ENCODE measurements at regions not wholly inside any gene's neighbourhood (a gene's known extent, or its start where the extent isn't known, plus 50 kb on each side); places are given as distances from the start of the nearest gene placed in this dataset.

- Histone ChIP-seq H3K4me1 (no peaks in the 10 kb centered on the region), H3K27me3 (no peaks in the 10 kb centered on the region), H3K4me3 (no peak overlapping the region), H3K36me3 (no peaks in the 10 kb centered on the region), H3K27ac (replicated peaks in 1 of 4) (no peak overlapping the region), H3K9me3 (no peaks in the 10 kb centered on the region)
- 50% methylated on average over 9 of the region's 9 CpGs for WGBS
- TF ChIP-seq POLR2AphosphoS5 (IDR thresholded peaks at IDR 0.05) (no peak), POLR2A (IDR thresholded peaks at IDR 0.05; ENCODE audit: low read depth) (no peak), EP300 (IDR thresholded peaks at IDR 0.05) (no peak)
- TF ChIP-seq, protein P1, sequence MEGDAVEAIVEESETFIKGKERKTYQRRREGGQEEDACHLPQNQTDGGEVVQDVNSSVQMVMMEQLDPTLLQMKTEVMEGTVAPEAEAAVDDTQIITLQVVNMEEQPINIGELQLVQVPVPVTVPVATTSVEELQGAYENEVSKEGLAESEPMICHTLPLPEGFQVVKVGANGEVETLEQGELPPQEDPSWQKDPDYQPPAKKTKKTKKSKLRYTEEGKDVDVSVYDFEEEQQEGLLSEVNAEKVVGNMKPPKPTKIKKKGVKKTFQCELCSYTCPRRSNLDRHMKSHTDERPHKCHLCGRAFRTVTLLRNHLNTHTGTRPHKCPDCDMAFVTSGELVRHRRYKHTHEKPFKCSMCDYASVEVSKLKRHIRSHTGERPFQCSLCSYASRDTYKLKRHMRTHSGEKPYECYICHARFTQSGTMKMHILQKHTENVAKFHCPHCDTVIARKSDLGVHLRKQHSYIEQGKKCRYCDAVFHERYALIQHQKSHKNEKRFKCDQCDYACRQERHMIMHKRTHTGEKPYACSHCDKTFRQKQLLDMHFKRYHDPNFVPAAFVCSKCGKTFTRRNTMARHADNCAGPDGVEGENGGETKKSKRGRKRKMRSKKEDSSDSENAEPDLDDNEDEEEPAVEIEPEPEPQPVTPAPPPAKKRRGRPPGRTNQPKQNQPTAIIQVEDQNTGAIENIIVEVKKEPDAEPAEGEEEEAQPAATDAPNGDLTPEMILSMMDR (IDR thresholded peaks at IDR 0.05) = no peak
- intact Hi-C loops (cut with DNase I) = no loop called here
- DNase-seq (ENCODE audit: extremely low spot score) = no peak
These were observed 224.5 kb downstream of the EFNB2 start for GRCh38 chr13:106311004-106311403.

DNA sequence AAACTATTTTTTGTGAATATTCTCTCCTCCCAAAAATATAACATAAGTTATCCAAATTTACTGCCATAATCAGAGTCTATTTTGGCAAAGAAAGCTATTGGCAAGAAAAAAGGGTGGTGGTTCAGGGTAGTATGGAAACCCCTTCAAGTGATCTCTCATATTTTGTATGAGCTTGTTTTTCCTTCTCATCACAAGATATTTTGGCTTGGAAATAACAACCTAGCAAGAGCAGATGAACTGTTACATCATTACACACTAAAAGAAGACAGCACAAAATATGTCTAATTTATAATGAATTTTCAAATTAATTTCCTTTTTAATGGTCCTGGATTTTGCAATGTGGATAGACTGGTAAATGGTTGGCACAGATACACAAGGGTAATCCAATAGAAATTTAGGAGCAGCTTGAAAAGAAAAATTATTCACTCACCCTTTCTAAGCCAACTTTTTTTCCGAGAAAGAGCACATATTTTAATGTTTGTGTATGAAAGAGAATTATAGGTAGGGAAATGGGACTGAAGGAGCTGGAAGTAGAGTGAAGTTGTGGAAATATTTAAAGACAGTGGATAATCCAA, 225.1 kb downstream of the EFNB2 start:
- no peak for TF ChIP-seq POLR2A (IDR thresholded peaks at IDR 0.05; ENCODE audit: low read depth)
- TF ChIP-seq EP300 (IDR thresholded peaks at IDR 0.05) = no peak
- no peak for TF ChIP-seq POLR2AphosphoS5 (IDR thresholded peaks at IDR 0.05)
- TF ChIP-seq, protein P1 (IDR thresholded peaks at IDR 0.05) = no peak
- intact Hi-C loops (cut with DNase I) = no loop called here
- 79% methylated on average over 1 of the region's 1 CpG for WGBS
- no peak for DNase-seq (ENCODE audit: extremely low spot score)
- Histone ChIP-seq H3K9me3 (no peaks in the 10 kb centered on the region), H3K4me3 (no peak overlapping the region), H3K27me3 (no peaks in the 10 kb centered on the region), H3K27ac (replicated peaks in 1 of 4) (no peak overlapping the region), H3K4me1 (no peaks in the 10 kb centered on the region), H3K36me3 (no peaks in the 10 kb centered on the region)

GRCh38 chr13:106306748-106307277, 228.6 kb downstream of the EFNB2 start:
- Histone ChIP-seq H3K36me3 (no peaks in the 10 kb centered on the region), H3K27ac (replicated peaks in 1 of 4) (no peak overlapping the region), H3K4me1 (no peaks in the 10 kb centered on the region), H3K27me3 (no peaks in the 10 kb centered on the region), H3K9me3 (peaks cover 0 to 4% (median 0%) of the 10 kb centered on the region in 4 donors), H3K4me3 (no peak overlapping the region)
- DNase-seq (ENCODE audit: extremely low spot score) = no peak
- TF ChIP-seq, protein P1 (IDR thresholded peaks at IDR 0.05) = no peak
- no peak for TF ChIP-seq EP300 (IDR thresholded peaks at IDR 0.05)
- TF ChIP-seq POLR2A (IDR thresholded peaks at IDR 0.05; ENCODE audit: low read depth) = no peak
- TF ChIP-seq POLR2AphosphoS5 (IDR thresholded peaks at IDR 0.05) = no peak
- 87% methylated on average over 6 of the region's 6 CpGs for WGBS
- intact Hi-C loops (cut with DNase I) = no loop called here

GRCh38 chr13:106302843-106303242, 232.6 kb downstream of the EFNB2 start:
- no peaks in the 10 kb centered on the region for H3K4me1 ChIP-seq
- peaks cover 0 to 4% (median 0%) of the 10 kb centered on the region in 4 donors for H3K9me3 ChIP-seq
- H3K4me3 ChIP-seq = no peak overlapping the region
- H3K27me3 ChIP-seq = no peaks in the 10 kb centered on the region
- H3K36me3 ChIP-seq = no peaks in the 10 kb centered on the region
- WGBS = 71% methylated on average over 2 of the region's 2 CpGs
- intact Hi-C loops (cut with DNase I) = no loop called here
- no peak for DNase-seq (ENCODE audit: extremely low spot score)
- H3K27ac ChIP-seq (replicated peaks in 1 of 4) = no peak overlapping the region
- TF ChIP-seq EP300 (IDR thresholded peaks at IDR 0.05) (no peak), POLR2AphosphoS5 (IDR thresholded peaks at IDR 0.05) (no peak), POLR2A (IDR thresholded peaks at IDR 0.05; ENCODE audit: low read depth) (no peak)
- TF ChIP-seq, protein P1 (IDR thresholded peaks at IDR 0.05) = no peak

DNA sequence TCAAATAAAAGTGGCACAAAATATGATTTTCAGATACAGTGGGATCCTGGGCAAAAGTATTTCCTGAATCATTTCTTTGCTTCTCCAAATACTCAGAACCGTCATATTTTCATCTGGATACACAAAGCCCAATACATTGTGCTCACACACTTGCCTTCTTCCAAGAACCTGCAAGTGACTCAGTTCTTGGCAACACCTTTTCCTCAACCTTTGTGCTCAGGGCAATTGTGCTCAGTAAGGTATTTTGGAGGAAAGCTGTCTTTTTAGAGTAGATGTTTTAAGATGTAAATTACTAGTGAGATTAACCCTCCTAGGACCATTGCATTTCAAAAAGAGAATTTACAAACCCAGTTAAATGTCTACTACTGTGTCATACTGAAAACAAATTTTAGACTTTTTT, 233.5 kb downstream of the EFNB2 start:
- H3K27me3 ChIP-seq = no peaks in the 10 kb centered on the region
- 84% methylated on average over 1 of the region's 1 CpG for WGBS

More for the DNA sequence above, 233.5 kb downstream of the EFNB2 start:
- intact Hi-C loops (cut with DNase I) = no loop called here
- no peak overlapping the region for H3K4me3 ChIP-seq
- DNase-seq (ENCODE audit: extremely low spot score) = no peak
- H3K9me3 ChIP-seq = peaks cover 0 to 4% (median 0%) of the 10 kb centered on the region in 4 donors
- H3K4me1 ChIP-seq = no peaks in the 10 kb centered on the region
- no peaks in the 10 kb centered on the region for H3K36me3 ChIP-seq
- H3K27ac ChIP-seq (replicated peaks in 1 of 4) = no peak overlapping the region
- TF ChIP-seq, protein P1 (IDR thresholded peaks at IDR 0.05) = no peak
- no peak for TF ChIP-seq POLR2A (IDR thresholded peaks at IDR 0.05; ENCODE audit: low read depth)
- no peak for TF ChIP-seq EP300 (IDR thresholded peaks at IDR 0.05)
- no peak for TF ChIP-seq POLR2AphosphoS5 (IDR thresholded peaks at IDR 0.05)

Data from esophagus muscularis mucosa (tissue), 4 donors.